ENCODE measurements at regions not wholly inside any gene's neighbourhood (a gene's known extent, or its start where the extent isn't known, plus 50 kb on each side); places are given as distances from the start of the nearest gene placed in this dataset.
"Not testable (repeated sequence)": the region's sequence is repeated elsewhere in the genome, so short reads cannot be mapped to it uniquely, and the experiment has no call there.

- Mint-ChIP-seq H3K9me3 (no peaks in the 10 kb centered on the region), H3K4me1 (peaks cover 23% of the 10 kb centered on the region), H3K36me3 (ENCODE audit: low read depth) (no peaks in the 10 kb centered on the region), H3K27ac (no peak overlapping the region), H3K27me3 (no peaks in the 10 kb centered on the region), H3K4me3 (no peak overlapping the region)
- intact Hi-C loops (cut with micrococcal nuclease), result no loop called here
- no peak for DNase-seq
Measured at GRCh38 chr21:23951251-23951650, 1656.0 kb downstream of the MRPL39 start.

GRCh38 chr21:23950344-23950743 is 1656.9 kb downstream of the MRPL39 start:
- H3K9me3 Mint-ChIP-seq, result no peaks in the 10 kb centered on the region
- H3K36me3 Mint-ChIP-seq (ENCODE audit: low read depth), result no peaks in the 10 kb centered on the region
- H3K27me3 Mint-ChIP-seq, result no peaks in the 10 kb centered on the region
- no peak overlapping the region for H3K27ac Mint-ChIP-seq
- peak overlapping the region; percentile 0 for H3K4me3 Mint-ChIP-seq
- intact Hi-C loops (cut with micrococcal nuclease), result no loop called here
- H3K4me1 Mint-ChIP-seq, result peaks cover 20% of the 10 kb centered on the region
- DNase-seq, result no peak

GRCh38 chr21:23949493-23949892 is 1657.8 kb downstream of the MRPL39 start:
- H3K27ac Mint-ChIP-seq, result no peak overlapping the region
- DNase-seq, result no peak
- H3K4me3 Mint-ChIP-seq, result peak overlapping the region; percentile 11
- H3K27me3 Mint-ChIP-seq, result no peaks in the 10 kb centered on the region
- no peaks in the 10 kb centered on the region for H3K9me3 Mint-ChIP-seq
- intact Hi-C loops (cut with micrococcal nuclease), result no loop called here
- H3K36me3 Mint-ChIP-seq (ENCODE audit: low read depth), result no peaks in the 10 kb centered on the region
- H3K4me1 Mint-ChIP-seq, result peaks cover 17% of the 10 kb centered on the region

- Mint-ChIP-seq H3K36me3 (ENCODE audit: low read depth) (no peaks in the 10 kb centered on the region), H3K9me3 (no peaks in the 10 kb centered on the region), H3K4me3 (no peak overlapping the region), H3K27me3 (no peaks in the 10 kb centered on the region), H3K4me1 (no peaks in the 10 kb centered on the region), H3K27ac (no peak overlapping the region)
- intact Hi-C loops (cut with micrococcal nuclease), result no loop called here
- DNase-seq, result no peak
Measured at GRCh38 chr21:23939369-23940065, 1667.8 kb downstream of the MRPL39 start.

GRCh38 chr21:23936991-23937390 is 1670.3 kb downstream of the MRPL39 start:
- H3K4me1 Mint-ChIP-seq, result no peaks in the 10 kb centered on the region
- no peaks in the 10 kb centered on the region for H3K9me3 Mint-ChIP-seq
- H3K36me3 Mint-ChIP-seq (ENCODE audit: low read depth), result no peaks in the 10 kb centered on the region
- no peak overlapping the region for H3K4me3 Mint-ChIP-seq
- no peak overlapping the region for H3K27ac Mint-ChIP-seq
- intact Hi-C loops (cut with micrococcal nuclease), result loop anchor here (1.0 kb wide), 1 partner anchor 31 kb away; no protein-coding TSS in a partner anchor
- DNase-seq, result no peak
- peaks cover 3% of the 10 kb centered on the region for H3K27me3 Mint-ChIP-seq

GRCh38 chr21:23936224-23936623 is 1671.1 kb downstream of the MRPL39 start:
- intact Hi-C loops (cut with micrococcal nuclease), result loop anchor here (1.0 kb wide), 1 partner anchor 32 kb away; no protein-coding TSS in a partner anchor
- H3K36me3 Mint-ChIP-seq (ENCODE audit: low read depth), result no peaks in the 10 kb centered on the region
- peaks cover 3% of the 10 kb centered on the region for H3K27me3 Mint-ChIP-seq
- H3K4me3 Mint-ChIP-seq, result no peak overlapping the region
- no peaks in the 10 kb centered on the region for H3K9me3 Mint-ChIP-seq
- no peak for DNase-seq
- H3K27ac Mint-ChIP-seq, result no peak overlapping the region
- no peaks in the 10 kb centered on the region for H3K4me1 Mint-ChIP-seq

GRCh38 chr21:23930565-23930964 is 1676.7 kb downstream of the MRPL39 start:
- no peak for DNase-seq
- H3K4me3 Mint-ChIP-seq, result no peak overlapping the region
- peaks cover 7% of the 10 kb centered on the region for H3K27me3 Mint-ChIP-seq
- no peaks in the 10 kb centered on the region for H3K36me3 Mint-ChIP-seq (ENCODE audit: low read depth)
- intact Hi-C loops (cut with micrococcal nuclease), result no loop called here
- no peaks in the 10 kb centered on the region for H3K4me1 Mint-ChIP-seq
- no peaks in the 10 kb centered on the region for H3K9me3 Mint-ChIP-seq
- no peak overlapping the region for H3K27ac Mint-ChIP-seq

GRCh38 chr21:23926430-23926829 is 1680.9 kb downstream of the MRPL39 start:
- intact Hi-C loops (cut with micrococcal nuclease); H3K36me3 Mint-ChIP-seq (ENCODE audit: low read depth); H3K27ac Mint-ChIP-seq; DNase-seq; H3K4me1 Mint-ChIP-seq; H3K9me3 Mint-ChIP-seq; H3K27me3 Mint-ChIP-seq; H3K4me3 Mint-ChIP-seq: not testable (repeated sequence)

GRCh38 chr21:23921670-23922418 is 1685.4 kb downstream of the MRPL39 start:
- Mint-ChIP-seq H3K9me3 (no peaks in the 10 kb centered on the region), H3K27ac (no peak overlapping the region), H3K4me3 (no peak overlapping the region), H3K4me1 (peaks cover 12% of the 10 kb centered on the region), H3K36me3 (ENCODE audit: low read depth) (no peaks in the 10 kb centered on the region), H3K27me3 (peaks cover 6% of the 10 kb centered on the region)
- DNase-seq, result no peak
- intact Hi-C loops (cut with micrococcal nuclease), result no loop called here

GRCh38 chr21:23900727-23901126 is 1706.6 kb downstream of the MRPL39 start:
- Mint-ChIP-seq H3K4me3 (no peak overlapping the region), H3K36me3 (ENCODE audit: low read depth) (no peaks in the 10 kb centered on the region), H3K4me1 (no peaks in the 10 kb centered on the region), H3K27me3 (no peaks in the 10 kb centered on the region), H3K27ac (no peak overlapping the region), H3K9me3 (peaks cover 6% of the 10 kb centered on the region)
- intact Hi-C loops (cut with micrococcal nuclease), result no loop called here
- DNase-seq, result no peak

GRCh38 chr21:23899561-23899960 is 1707.7 kb downstream of the MRPL39 start:
- DNase-seq, result no peak
- Mint-ChIP-seq H3K36me3 (ENCODE audit: low read depth) (no peaks in the 10 kb centered on the region), H3K4me1 (no peaks in the 10 kb centered on the region), H3K4me3 (no peak overlapping the region), H3K27ac (no peak overlapping the region), H3K9me3 (peaks cover 6% of the 10 kb centered on the region), H3K27me3 (no peaks in the 10 kb centered on the region)
- intact Hi-C loops (cut with micrococcal nuclease), result no loop called here

GRCh38 chr21:23890652-23891051 is 1716.6 kb downstream of the MRPL39 start:
- H3K27me3 Mint-ChIP-seq, result no peaks in the 10 kb centered on the region
- intact Hi-C loops (cut with micrococcal nuclease), result no loop called here

GRCh38 chr21:23887725-23888306 is 1719.5 kb downstream of the MRPL39 start:
- H3K27ac Mint-ChIP-seq, result no peak overlapping the region
- peak; percentile 80 for DNase-seq
- H3K27me3 Mint-ChIP-seq, result no peaks in the 10 kb centered on the region
- no peaks in the 10 kb centered on the region for H3K9me3 Mint-ChIP-seq
- intact Hi-C loops (cut with micrococcal nuclease), result no loop called here
- no peaks in the 10 kb centered on the region for H3K36me3 Mint-ChIP-seq (ENCODE audit: low read depth)
- H3K4me3 Mint-ChIP-seq, result peak overlapping the region; percentile 71
- H3K4me1 Mint-ChIP-seq, result peaks cover 5% of the 10 kb centered on the region

More at GRCh38 chr21:23890652-23891051, 1716.6 kb downstream of the MRPL39 start:
- H3K4me3 Mint-ChIP-seq, result no peak overlapping the region
- H3K4me1 Mint-ChIP-seq, result peaks cover 5% of the 10 kb centered on the region
- no peak for DNase-seq
- H3K9me3 Mint-ChIP-seq, result no peaks in the 10 kb centered on the region
- no peaks in the 10 kb centered on the region for H3K36me3 Mint-ChIP-seq (ENCODE audit: low read depth)
- H3K27ac Mint-ChIP-seq, result no peak overlapping the region

All from activated CD4-positive, alpha-beta T cell treated with anti-CD3 and anti-CD28 coated beads, Interleukin-2, amount 10 ng/mL, durations not matched to agents 24 days and 14 days (primary cell).